Activated B cell treated with CpG ODN at 0.5 μM for 24 hours (primary cell): ENCODE measurements at regions not wholly inside any gene's neighbourhood (a gene's known extent, or its start where the extent isn't known, plus 50 kb on each side); places are given as distances from the start of the nearest gene placed in this dataset.

Source experiments
- ATAC-seq: fragments of 200-7000 bp; cut with Tn5 transposase; one replicate; pipeline ENCODE4 v1.10.0; 2021; ENCODE audit warnings: low read depth, mild to moderate bottlenecking, moderate library complexity
- CTCF ChIA-PET: fragments of 350-600 bp; sonication (Branson Sonifier 250); formaldehyde crosslinking; loops from one replicate; lab custom pipeline; 2021; ENCODE audit warnings: antibody characterized with exemption; lab: Charles Lee
- POLR2A ChIA-PET: fragments of 350-600 bp; sonication (Branson Sonifier 250); formaldehyde crosslinking; loops from one replicate; lab custom pipeline; 2021; ENCODE audit warnings: antibody characterized with exemption; lab: Charles Lee
- DNase-seq: peaks from one replicate; pipeline ENCODE4 v3.0.0; 2022
- H3K27ac Mint-ChIP-seq: one replicate; pipeline ENCODE4 v1.8.0; 2020; ENCODE audit warnings: mixed read lengths
- H3K27me3 Mint-ChIP-seq: one replicate; pipeline ENCODE4 v1.8.0; 2021; ENCODE audit warnings: mixed read lengths
- H3K36me3 Mint-ChIP-seq: one replicate; pipeline ENCODE4 v1.8.0; 2021; ENCODE audit warnings: low read depth, mixed read lengths
- H3K4me1 Mint-ChIP-seq: one replicate; pipeline ENCODE4 v1.8.0; 2021; ENCODE audit warnings: mixed read lengths
- H3K4me3 Mint-ChIP-seq: one replicate; pipeline ENCODE4 v1.8.0; 2020; ENCODE audit warnings: mild to moderate bottlenecking, mixed read lengths
- H3K9me3 Mint-ChIP-seq: one replicate; pipeline ENCODE4 v1.8.0; 2020; ENCODE audit warnings: mixed read lengths
- intact Hi-C: fragments of 100-400 bp; cut with micrococcal nuclease; formaldehyde crosslinking; loops from one replicate; pipeline ENCODE4 v1.15.1; 2024
- TF ChIP-seq, protein P1 (sequence below): fragments of 200-600 bp; IDR thresholded peaks from one replicate; pipeline ENCODE4 v1.8.0; 2022; ENCODE audit warnings: antibody characterized with exemption, mild to moderate bottlenecking

DNA sequence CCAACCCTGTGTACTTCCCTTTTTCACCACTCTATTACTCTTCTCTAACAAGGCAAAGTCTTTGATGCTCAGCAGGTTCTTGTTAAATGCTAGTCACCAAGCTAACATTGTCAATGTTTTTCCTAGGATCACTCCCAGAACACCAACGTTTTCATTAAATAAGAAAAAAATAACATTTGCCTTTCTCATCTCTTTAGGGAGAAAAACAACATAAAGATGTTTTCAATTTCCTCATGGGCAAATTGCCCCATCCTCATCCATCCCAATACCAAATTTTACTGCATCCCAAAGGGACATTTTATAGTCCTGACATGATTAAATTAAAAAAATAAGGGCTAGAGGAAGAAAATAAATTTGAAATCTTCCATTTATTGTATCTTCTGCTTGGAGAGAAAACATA lies 106.5 kb downstream of the SUCNR1 start:
- no peaks in the 10 kb centered on the region for H3K4me1 Mint-ChIP-seq
- POLR2A ChIA-PET: no interaction called here
- intact Hi-C loops: no loop called here
- H3K4me3 Mint-ChIP-seq: no peak overlapping the region
- H3K36me3 Mint-ChIP-seq: no peaks in the 10 kb centered on the region
- CTCF ChIA-PET: no interaction called here
- TF ChIP-seq, protein P1, sequence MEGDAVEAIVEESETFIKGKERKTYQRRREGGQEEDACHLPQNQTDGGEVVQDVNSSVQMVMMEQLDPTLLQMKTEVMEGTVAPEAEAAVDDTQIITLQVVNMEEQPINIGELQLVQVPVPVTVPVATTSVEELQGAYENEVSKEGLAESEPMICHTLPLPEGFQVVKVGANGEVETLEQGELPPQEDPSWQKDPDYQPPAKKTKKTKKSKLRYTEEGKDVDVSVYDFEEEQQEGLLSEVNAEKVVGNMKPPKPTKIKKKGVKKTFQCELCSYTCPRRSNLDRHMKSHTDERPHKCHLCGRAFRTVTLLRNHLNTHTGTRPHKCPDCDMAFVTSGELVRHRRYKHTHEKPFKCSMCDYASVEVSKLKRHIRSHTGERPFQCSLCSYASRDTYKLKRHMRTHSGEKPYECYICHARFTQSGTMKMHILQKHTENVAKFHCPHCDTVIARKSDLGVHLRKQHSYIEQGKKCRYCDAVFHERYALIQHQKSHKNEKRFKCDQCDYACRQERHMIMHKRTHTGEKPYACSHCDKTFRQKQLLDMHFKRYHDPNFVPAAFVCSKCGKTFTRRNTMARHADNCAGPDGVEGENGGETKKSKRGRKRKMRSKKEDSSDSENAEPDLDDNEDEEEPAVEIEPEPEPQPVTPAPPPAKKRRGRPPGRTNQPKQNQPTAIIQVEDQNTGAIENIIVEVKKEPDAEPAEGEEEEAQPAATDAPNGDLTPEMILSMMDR: no peak
- peaks cover 6% of the 10 kb centered on the region for H3K9me3 Mint-ChIP-seq
- no peak for DNase-seq
- ATAC-seq: no peak
- peaks cover 4% of the 10 kb centered on the region for H3K27me3 Mint-ChIP-seq
- H3K27ac Mint-ChIP-seq: no peak overlapping the region

DNA sequence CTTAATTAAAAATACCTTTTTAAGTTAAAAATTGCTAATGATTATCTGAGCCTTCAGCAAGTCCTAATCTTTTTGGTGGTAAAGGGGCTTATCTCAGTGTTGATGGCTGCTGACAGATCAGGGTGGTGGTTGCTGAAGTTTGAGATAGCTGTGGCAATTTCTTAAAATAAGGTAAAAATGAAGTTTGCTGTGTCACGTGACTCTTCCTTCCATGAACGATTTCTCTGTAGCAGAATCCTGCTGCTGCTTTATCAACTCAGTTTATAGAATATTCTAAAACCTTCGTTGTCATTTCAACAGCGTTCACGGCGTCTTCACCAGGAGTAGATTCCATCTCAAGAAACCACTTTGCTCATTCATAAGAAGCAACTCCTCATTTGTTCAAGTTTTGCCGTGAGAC lies 110.1 kb downstream of the SUCNR1 start:
- no peak for ATAC-seq
- ChIA-PET CTCF (no interaction called here), POLR2A (no interaction called here)
- intact Hi-C loops: no loop called here
- TF ChIP-seq, protein P1: no peak
- DNase-seq: no peak
- no peaks in the 10 kb centered on the region for H3K27me3 Mint-ChIP-seq
- peaks cover 9% of the 10 kb centered on the region for H3K4me1 Mint-ChIP-seq
- H3K27ac Mint-ChIP-seq: no peak overlapping the region
- no peaks in the 10 kb centered on the region for H3K36me3 Mint-ChIP-seq
- H3K4me3 Mint-ChIP-seq: no peak overlapping the region
- peaks cover 3% of the 10 kb centered on the region for H3K9me3 Mint-ChIP-seq

DNA sequence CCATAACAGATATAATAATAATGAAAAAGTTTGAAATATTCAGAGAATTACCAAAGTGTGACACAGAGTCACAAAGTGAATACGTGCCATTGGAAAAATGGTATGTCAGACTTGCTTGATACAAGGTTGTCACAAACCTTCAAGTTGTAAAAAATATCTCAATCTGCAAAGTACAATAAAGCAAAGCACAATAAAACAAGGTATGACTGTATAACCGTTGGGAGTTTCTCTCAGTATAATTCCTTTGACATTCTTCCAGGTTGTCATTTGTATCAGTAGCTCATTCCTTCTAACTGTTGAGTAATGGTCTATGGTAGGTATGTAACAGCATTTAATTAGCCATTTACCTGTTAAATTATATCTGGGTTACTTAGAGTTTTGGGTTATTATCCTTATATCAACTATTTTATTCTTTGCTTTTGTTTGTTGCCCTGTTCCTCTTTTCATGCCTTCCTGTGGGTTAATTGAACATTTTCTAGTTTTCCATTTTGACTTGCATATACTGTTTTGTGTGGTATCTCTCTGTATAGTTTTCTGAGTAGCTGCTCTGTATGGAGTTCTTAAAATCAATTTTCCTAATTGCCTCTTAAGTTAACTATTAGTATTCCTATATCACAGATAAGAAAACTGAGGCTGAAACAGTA lies 112.5 kb downstream of the SUCNR1 start:
- Mint-ChIP-seq H3K4me3 (no peak overlapping the region), H3K9me3 (peaks cover 3% of the 10 kb centered on the region), H3K27me3 (peaks cover 4% of the 10 kb centered on the region), H3K4me1 (peaks cover 11% of the 10 kb centered on the region), H3K27ac (no peak overlapping the region), H3K36me3 (no peaks in the 10 kb centered on the region)
- ChIA-PET CTCF (interaction anchor here (0.6 kb wide), 1 partner anchor 20 kb away, joined by 5 read pairs; no protein-coding TSS in a partner anchor), POLR2A (no interaction called here)
- TF ChIP-seq, protein P1: no peak
- ATAC-seq: no peak
- DNase-seq: no peak
- intact Hi-C loops: no loop called here

DNA sequence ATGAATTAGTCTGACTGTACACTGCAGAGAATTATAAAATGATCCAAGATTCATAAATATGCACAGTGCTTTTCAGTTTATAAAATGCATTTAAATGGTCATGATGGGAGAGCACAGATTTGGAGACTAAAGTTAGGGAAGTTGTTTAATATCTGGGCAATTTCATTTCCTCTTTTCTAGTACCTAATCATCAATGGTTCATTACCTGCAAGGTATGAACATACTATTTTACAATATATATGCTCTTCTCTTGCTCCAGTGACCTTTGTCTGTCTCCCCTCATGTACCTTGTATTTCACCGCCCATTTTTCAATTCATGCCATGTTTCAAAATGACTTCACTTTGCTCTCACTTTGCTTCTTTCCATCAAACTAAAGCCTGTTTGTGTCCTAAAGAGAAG lies 114.5 kb downstream of the SUCNR1 start:
- Mint-ChIP-seq H3K36me3 (no peaks in the 10 kb centered on the region), H3K4me3 (no peak overlapping the region), H3K27me3 (peaks cover 4% of the 10 kb centered on the region), H3K9me3 (no peaks in the 10 kb centered on the region), H3K27ac (no peak overlapping the region), H3K4me1 (peaks cover 11% of the 10 kb centered on the region)
- ATAC-seq (peak; percentile 25), DNase-seq (no peak)
- ChIA-PET POLR2A (no interaction called here), CTCF (no interaction called here)
- intact Hi-C loops: no loop called here
- TF ChIP-seq, protein P1: no peak

DNA sequence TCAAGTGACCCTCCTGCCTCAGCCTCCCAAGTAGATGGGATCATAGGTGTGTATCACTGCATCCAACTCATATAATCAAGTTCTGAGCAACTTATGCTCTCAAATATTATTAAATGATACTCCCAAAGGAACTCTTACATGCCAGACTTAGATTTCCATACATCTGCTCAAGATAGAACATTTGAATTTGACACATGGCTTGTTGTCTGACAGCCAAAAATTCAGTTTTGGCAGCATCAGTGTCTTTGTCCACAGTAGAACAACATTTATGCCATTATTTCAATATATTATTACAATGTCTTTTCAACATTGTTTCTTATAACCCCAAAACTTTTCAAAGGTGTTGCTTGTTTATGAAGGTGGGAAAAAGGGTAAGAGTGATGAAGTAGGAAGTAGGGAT lies 116.2 kb downstream of the SUCNR1 start:
- ATAC-seq: no peak
- ChIA-PET POLR2A (no interaction called here), CTCF (no interaction called here)
- TF ChIP-seq, protein P1: no peak
- Mint-ChIP-seq H3K36me3 (no peaks in the 10 kb centered on the region), H3K9me3 (no peaks in the 10 kb centered on the region), H3K4me3 (no peak overlapping the region), H3K27me3 (peaks cover 4% of the 10 kb centered on the region), H3K27ac (no peak overlapping the region), H3K4me1 (peaks cover 11% of the 10 kb centered on the region)
- DNase-seq: no peak
- intact Hi-C loops: no loop called here
